Mucosa of descending colon (tissue), 3 donors: ENCODE measurements at regions not wholly inside any gene's neighbourhood (a gene's known extent, or its start where the extent isn't known, plus 50 kb on each side); places are given as distances from the start of the nearest gene placed in this dataset.

Experiments used
- ATAC-seq: fragments of 200-7000 bp; cut with Tn5 transposase; one replicate; pipeline ENCODE4 v1.9.1; 2020; ENCODE audit warnings: mild to moderate bottlenecking, moderate library complexity
- DNase-seq, 3 donors: peaks; one replicate each; pipeline ENCODE4 v3.0.0-alpha.2; 2020
- H3K36me3 ChIP-seq: fragments of 200-600 bp; one replicate; pipeline ENCODE4 v1.8.0; 2021; ENCODE audit warnings: low read depth, mild to moderate bottlenecking
- H3K4me1 ChIP-seq: fragments of 200-600 bp; one replicate; pipeline ENCODE4 v1.8.0; 2021; ENCODE audit warnings: low read depth, mild to moderate bottlenecking
- H3K4me3 ChIP-seq: fragments of 200-600 bp; one replicate; pipeline ENCODE4 v1.8.0; 2021; ENCODE audit warnings: mild to moderate bottlenecking
- H3K9me3 ChIP-seq: fragments of 200-600 bp; one replicate; pipeline ENCODE4 v1.8.0; 2021; ENCODE audit warnings: mild to moderate bottlenecking
- intact Hi-C, 2 donors: fragments of 100-400 bp; cut with DNase I in 1 of 2; cut with micrococcal nuclease in 1 of 2; formaldehyde crosslinking; loops; one replicate each; pipeline versions ENCODE4 v1.11.0 to v1.11.1; 2022; cut with DNase I, micrococcal nuclease
- TF ChIP-seq, protein P1 (sequence below): fragments of 200-600 bp; IDR thresholded peaks from one replicate; pipeline ENCODE4 v1.8.0; 2022; ENCODE audit warnings: antibody characterized with exemption, mild to moderate bottlenecking
- donor health status: DM: no; HTN: no; CAD: no; lungs with moderate emphysema.
- donor health status: DM: no; HTN: no; CAD: no.
- donor health status: DM: no; HTN: yes; CAD: no.

DNA sequence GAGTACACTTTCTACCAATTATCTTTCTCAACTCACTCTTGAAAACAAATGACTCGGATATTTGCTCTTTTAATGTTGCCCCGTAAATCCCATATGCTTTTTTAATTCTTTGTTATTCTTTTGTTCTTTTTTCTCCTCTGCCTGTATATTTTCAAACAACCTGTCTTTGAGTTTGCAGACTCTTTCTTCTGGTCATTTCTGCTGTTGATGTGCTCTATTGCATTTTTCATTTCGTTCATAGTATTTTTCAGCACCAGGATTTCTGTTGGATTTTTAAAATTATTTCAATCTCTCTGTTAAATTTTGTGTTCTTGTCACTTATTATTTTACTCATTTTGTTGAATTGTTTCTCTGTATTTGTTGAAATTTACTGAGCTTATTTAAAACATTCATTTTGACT, 146.8 kb upstream of the B3GALT2 start:
- intact Hi-C loops: no loop called here
- Histone ChIP-seq H3K4me1 (no peaks in the 10 kb centered on the region), H3K4me3 (no peak overlapping the region), H3K36me3 (no peaks in the 10 kb centered on the region), H3K9me3 (peaks cover 11% of the 10 kb centered on the region)
- no peak for ATAC-seq
- DNase-seq: no peak
- TF ChIP-seq, protein P1, sequence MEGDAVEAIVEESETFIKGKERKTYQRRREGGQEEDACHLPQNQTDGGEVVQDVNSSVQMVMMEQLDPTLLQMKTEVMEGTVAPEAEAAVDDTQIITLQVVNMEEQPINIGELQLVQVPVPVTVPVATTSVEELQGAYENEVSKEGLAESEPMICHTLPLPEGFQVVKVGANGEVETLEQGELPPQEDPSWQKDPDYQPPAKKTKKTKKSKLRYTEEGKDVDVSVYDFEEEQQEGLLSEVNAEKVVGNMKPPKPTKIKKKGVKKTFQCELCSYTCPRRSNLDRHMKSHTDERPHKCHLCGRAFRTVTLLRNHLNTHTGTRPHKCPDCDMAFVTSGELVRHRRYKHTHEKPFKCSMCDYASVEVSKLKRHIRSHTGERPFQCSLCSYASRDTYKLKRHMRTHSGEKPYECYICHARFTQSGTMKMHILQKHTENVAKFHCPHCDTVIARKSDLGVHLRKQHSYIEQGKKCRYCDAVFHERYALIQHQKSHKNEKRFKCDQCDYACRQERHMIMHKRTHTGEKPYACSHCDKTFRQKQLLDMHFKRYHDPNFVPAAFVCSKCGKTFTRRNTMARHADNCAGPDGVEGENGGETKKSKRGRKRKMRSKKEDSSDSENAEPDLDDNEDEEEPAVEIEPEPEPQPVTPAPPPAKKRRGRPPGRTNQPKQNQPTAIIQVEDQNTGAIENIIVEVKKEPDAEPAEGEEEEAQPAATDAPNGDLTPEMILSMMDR: no peak

DNA sequence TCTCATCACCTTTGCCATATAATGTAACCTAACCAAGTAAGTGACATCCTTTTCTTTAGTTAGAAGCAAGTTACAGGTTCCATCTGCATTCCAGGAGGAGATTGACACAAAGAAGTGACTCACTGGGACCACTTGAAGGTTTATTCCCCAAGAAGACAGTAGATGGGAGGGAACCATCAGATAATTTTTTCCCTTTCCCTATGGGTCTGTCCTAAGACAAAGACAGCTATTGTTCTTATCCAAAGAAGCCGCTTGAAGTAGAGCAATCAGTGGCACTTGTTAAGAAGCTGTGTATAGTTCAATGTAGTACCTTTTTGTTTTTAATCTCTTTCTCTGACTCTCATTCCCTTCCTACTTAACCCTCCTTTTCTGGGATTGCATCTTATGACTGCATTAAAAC, 139.9 kb upstream of the B3GALT2 start:
- TF ChIP-seq, protein P1: no peak
- Histone ChIP-seq H3K4me3 (no peak overlapping the region), H3K9me3 (peaks cover 5% of the 10 kb centered on the region), H3K36me3 (no peaks in the 10 kb centered on the region), H3K4me1 (no peaks in the 10 kb centered on the region)
- DNase-seq: no peak
- no peak for ATAC-seq
- intact Hi-C loops: no loop called here

DNA sequence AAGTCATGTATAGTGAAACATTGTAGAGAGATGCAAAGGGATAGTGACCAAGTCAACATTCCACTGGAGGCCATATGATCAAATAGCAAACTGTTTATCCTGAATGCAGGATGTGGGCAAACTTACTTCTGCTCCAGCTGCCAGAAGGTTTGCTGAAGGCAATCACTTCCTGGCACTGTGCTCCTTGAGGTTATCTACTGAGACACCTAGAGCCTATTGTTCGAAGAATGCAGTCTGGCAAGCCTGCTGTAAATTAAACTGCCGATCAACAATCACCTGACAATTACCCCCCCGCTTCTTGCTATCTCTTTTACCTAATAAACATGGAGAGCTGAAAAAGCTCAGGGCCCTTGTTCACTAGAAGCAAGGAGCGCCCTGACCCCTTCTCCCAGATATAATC, 139.4 kb upstream of the B3GALT2 start:
- intact Hi-C loops: no loop called here
- TF ChIP-seq, protein P1: no peak
- DNase-seq (no peak), ATAC-seq (peak; percentile 23)
- H3K4me3 ChIP-seq: no peak overlapping the region
- no peaks in the 10 kb centered on the region for H3K36me3 ChIP-seq
- H3K4me1 ChIP-seq: no peaks in the 10 kb centered on the region
- H3K9me3 ChIP-seq: peaks cover 5% of the 10 kb centered on the region

DNA sequence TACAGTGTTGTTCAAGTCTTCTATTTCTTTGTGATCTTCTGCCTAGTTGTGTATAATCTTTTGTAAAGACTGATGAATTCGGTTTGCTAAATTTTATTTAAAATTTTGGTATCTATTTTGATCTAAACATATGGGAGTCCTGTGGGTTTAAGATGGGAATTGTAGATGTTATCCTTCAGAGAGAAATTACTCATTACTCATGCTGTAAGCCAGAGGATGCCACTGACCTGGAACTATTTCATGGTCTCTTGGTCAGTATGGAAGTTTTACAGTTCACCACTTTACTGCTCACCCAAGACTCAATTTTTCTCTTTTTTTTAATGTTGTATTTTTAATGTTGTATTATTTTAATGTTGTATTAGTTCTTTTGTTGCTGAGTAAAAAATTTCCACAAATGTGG, 138.6 kb upstream of the B3GALT2 start:
- TF ChIP-seq, protein P1: no peak
- no peaks in the 10 kb centered on the region for H3K4me1 ChIP-seq
- ATAC-seq: no peak
- intact Hi-C loops: no loop called here
- H3K36me3 ChIP-seq: no peaks in the 10 kb centered on the region
- no peak for DNase-seq
- H3K9me3 ChIP-seq: peaks cover 5% of the 10 kb centered on the region
- H3K4me3 ChIP-seq: no peak overlapping the region

DNA sequence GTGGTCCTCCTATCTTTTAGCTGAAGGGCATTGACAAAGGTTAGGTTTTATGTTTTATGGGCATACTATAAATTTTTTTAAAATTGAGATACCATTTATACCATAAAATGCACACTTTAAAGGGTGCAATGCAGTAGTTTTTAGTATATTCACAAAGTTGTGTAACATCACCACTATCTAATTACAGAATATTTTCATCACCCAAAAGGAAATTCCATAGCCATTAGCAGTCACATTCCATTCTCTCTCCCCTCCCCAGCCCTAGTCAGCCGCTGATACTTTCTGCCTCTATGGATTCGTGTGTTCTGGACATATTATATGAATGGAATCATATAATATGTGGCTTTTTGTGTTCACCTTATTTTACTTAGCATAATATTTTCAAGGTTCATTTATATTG, 135.8 kb upstream of the B3GALT2 start:
- Histone ChIP-seq H3K4me3 (no peak overlapping the region), H3K36me3 (no peaks in the 10 kb centered on the region), H3K4me1 (no peaks in the 10 kb centered on the region), H3K9me3 (peaks cover 9% of the 10 kb centered on the region)
- DNase-seq (no peak), ATAC-seq (no peak)
- TF ChIP-seq, protein P1: no peak
- intact Hi-C loops: no loop called here

DNA sequence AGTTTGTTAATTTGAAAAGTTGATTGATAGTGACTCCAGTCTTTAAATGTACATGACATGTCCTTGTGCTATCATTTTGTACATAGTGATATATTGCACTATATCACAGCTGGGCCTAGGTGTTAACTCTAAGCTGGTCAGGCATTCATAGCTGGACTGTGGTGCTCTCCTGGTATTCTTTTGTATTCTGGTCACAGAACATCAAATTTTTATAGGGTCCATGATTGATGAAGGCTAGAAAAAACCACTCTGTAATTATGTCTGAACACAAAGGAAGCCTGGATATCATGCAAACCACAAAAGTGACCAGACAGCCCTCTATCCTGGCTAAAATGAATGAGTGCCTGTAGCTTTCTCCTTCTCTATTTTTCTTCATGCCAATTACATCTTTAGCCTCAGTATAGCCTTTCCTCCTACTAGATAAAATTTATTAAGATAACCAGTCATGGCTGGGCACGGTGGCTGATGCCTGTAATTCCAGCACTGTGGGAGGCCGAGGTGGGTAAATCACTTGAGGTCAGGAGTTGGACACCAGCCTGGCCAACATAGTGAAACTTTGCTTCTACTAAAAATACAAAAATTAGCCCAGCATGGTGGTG, 134.9 kb upstream of the B3GALT2 start:
- TF ChIP-seq, protein P1: no peak
- Histone ChIP-seq H3K4me3 (no peak overlapping the region), H3K4me1 (no peaks in the 10 kb centered on the region), H3K36me3 (no peaks in the 10 kb centered on the region), H3K9me3 (peaks cover 9% of the 10 kb centered on the region)
- DNase-seq: no peak
- no peak for ATAC-seq
- intact Hi-C loops: no loop called here
